Calu3 (cell line): ENCODE measurements at regions not wholly inside any gene's neighbourhood (a gene's known extent, or its start where the extent isn't known, plus 50 kb on each side); places are given as distances from the start of the nearest gene placed in this dataset.

Experiments
- BruUV-seq: library from RNA; stranded (reverse); fragments of 400-500 nt; replicated peaks from 2 replicates; lab custom pipeline; 2021; lab: Mats Ljungman, UMichigan
- CTCF ChIA-PET: fragments of 300-600 bp; sonication (Branson Sonifier 250); formaldehyde crosslinking; loops from one replicate; lab custom pipeline; 2022; ENCODE audit warnings: antibody characterized with exemption; lab: Charles Lee
- DNase-seq: peaks from one replicate; pipeline ENCODE4 v3.0.0; 2022
- H3K27ac Mint-ChIP-seq: one replicate; pipeline ENCODE4 v1.8.0; 2022; ENCODE audit warnings: mixed read lengths; ENCODE audit not compliant: unreplicated experiment
- H3K27me3 Mint-ChIP-seq: one replicate; pipeline ENCODE4 v1.8.0; 2022; ENCODE audit warnings: mixed read lengths; ENCODE audit not compliant: unreplicated experiment
- H3K36me3 Mint-ChIP-seq: one replicate; pipeline ENCODE4 v1.8.0; 2022; ENCODE audit warnings: mild to moderate bottlenecking, moderate library complexity, mixed read lengths; ENCODE audit not compliant: insufficient read depth, unreplicated experiment
- H3K4me1 Mint-ChIP-seq: one replicate; pipeline ENCODE4 v1.8.0; 2022; ENCODE audit warnings: mild to moderate bottlenecking, low read depth, mixed read lengths; ENCODE audit not compliant: unreplicated experiment
- H3K4me3 Mint-ChIP-seq: one replicate; pipeline ENCODE4 v1.8.0; 2022; ENCODE audit warnings: mild to moderate bottlenecking, low read depth, moderate library complexity, mixed read lengths; ENCODE audit not compliant: unreplicated experiment
- H3K9me3 Mint-ChIP-seq: one replicate; pipeline ENCODE4 v1.8.0; 2022; ENCODE audit warnings: low read depth, mixed read lengths; ENCODE audit not compliant: unreplicated experiment
- intact Hi-C: fragments of 100-400 bp; cut with micrococcal nuclease; formaldehyde crosslinking; loops from one replicate; pipeline ENCODE4 v1.10.0; 2022; ENCODE audit not compliant: unreplicated experiment
- TF ChIP-seq, protein P1 (sequence below): fragments of 200-600 bp; IDR thresholded peaks from one replicate; pipeline ENCODE4 v1.8.0; 2022; ENCODE audit warnings: antibody characterized with exemption; ENCODE audit not compliant: unreplicated experiment

- H3K9me3 Mint-ChIP-seq: peaks cover 3% of the 10 kb centered on the region
- no TSS peak for BruUV-seq
- H3K27me3 Mint-ChIP-seq: no peaks in the 10 kb centered on the region
- H3K36me3 Mint-ChIP-seq: no peaks in the 10 kb centered on the region
- no peak for DNase-seq
- CTCF ChIA-PET: no interaction called here
- intact Hi-C loops: no loop called here
- H3K4me1 Mint-ChIP-seq: no peaks in the 10 kb centered on the region
- H3K27ac Mint-ChIP-seq: no peak overlapping the region
- H3K4me3 Mint-ChIP-seq: no peak overlapping the region
- TF ChIP-seq, protein P1, sequence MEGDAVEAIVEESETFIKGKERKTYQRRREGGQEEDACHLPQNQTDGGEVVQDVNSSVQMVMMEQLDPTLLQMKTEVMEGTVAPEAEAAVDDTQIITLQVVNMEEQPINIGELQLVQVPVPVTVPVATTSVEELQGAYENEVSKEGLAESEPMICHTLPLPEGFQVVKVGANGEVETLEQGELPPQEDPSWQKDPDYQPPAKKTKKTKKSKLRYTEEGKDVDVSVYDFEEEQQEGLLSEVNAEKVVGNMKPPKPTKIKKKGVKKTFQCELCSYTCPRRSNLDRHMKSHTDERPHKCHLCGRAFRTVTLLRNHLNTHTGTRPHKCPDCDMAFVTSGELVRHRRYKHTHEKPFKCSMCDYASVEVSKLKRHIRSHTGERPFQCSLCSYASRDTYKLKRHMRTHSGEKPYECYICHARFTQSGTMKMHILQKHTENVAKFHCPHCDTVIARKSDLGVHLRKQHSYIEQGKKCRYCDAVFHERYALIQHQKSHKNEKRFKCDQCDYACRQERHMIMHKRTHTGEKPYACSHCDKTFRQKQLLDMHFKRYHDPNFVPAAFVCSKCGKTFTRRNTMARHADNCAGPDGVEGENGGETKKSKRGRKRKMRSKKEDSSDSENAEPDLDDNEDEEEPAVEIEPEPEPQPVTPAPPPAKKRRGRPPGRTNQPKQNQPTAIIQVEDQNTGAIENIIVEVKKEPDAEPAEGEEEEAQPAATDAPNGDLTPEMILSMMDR: no peak
These were observed 565.8 kb upstream of the MGMT start for GRCh38 chr10:128901236-128901635.

GRCh38 chr10:128902031-128902710, 564.9 kb upstream of the MGMT start:
- Mint-ChIP-seq H3K36me3 (no peaks in the 10 kb centered on the region), H3K27me3 (no peaks in the 10 kb centered on the region), H3K9me3 (no peaks in the 10 kb centered on the region), H3K27ac (no peak overlapping the region), H3K4me1 (no peaks in the 10 kb centered on the region), H3K4me3 (no peak overlapping the region)
- TF ChIP-seq, protein P1: no peak
- no TSS peak for BruUV-seq
- intact Hi-C loops: no loop called here
- CTCF ChIA-PET: no interaction called here
- no peak for DNase-seq

DNA sequence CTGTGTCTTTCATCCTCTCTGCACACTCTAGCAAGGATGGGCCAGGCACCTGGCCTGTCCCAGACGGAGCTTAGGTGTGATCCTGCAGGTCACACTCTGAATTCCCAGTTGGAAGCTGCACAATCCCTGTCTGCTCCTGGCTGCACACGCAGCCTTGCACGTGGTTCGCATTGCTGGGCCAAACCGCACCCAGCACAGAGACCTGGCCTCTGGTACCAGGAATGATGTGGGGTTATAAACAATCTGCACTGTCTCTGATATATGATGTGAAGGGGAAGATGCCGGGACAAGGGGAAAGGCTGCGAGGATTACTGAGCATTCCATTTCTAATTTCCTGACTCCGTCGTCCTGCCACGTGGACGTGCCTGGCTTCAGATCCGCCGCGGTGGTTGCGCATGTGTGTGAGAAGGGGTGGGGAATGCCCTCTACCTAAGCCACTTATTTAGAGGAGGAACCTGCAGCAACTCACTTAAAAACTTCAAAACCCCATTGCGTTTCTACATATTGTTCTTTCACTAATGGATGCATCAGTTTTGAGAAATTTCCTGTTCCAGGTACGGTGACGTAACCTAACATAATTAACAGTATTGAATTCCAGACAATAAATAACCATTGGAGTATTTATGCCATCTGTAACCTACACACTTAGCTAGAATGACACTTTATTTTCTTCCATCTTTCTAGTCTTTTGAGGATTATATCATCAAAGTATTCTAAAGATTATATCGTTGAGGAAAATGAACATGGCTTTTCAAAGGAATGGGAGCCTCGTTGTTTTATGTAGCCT, 559.7 kb upstream of the MGMT start:
- no peaks in the 10 kb centered on the region for H3K27me3 Mint-ChIP-seq
- no peak overlapping the region for H3K4me3 Mint-ChIP-seq
- BruUV-seq: no TSS peak
- DNase-seq: no peak
- no peaks in the 10 kb centered on the region for H3K36me3 Mint-ChIP-seq
- no peak overlapping the region for H3K27ac Mint-ChIP-seq
- CTCF ChIA-PET: no interaction called here
- TF ChIP-seq, protein P1: no peak
- H3K4me1 Mint-ChIP-seq: no peaks in the 10 kb centered on the region
- H3K9me3 Mint-ChIP-seq: no peaks in the 10 kb centered on the region
- intact Hi-C loops: no loop called here

DNA sequence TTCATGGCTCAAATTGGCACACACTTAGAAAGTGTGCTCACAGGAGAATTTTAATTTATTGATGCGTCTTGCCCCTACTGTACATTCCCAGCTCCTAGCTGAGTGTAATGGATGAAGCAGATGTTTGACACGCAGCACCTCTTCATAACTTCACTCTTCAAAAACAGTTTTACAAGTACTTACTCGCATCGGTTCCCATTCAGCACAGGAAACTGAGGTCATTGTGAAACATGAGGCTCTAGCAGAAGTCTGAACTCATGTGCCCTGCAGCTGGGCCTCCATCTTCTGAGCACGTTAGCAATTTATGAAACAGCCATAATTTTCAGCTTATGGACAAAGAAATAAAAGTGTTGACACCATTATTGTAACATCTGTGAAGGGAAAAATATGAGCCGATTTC, 558.9 kb upstream of the MGMT start:
- Mint-ChIP-seq H3K27ac (no peak overlapping the region), H3K4me1 (no peaks in the 10 kb centered on the region), H3K9me3 (no peaks in the 10 kb centered on the region), H3K36me3 (no peaks in the 10 kb centered on the region), H3K4me3 (no peak overlapping the region), H3K27me3 (no peaks in the 10 kb centered on the region)
- no peak for DNase-seq
- intact Hi-C loops: no loop called here
- TF ChIP-seq, protein P1: no peak
- CTCF ChIA-PET: no interaction called here
- BruUV-seq: no TSS peak
